NCI-H2196 (cell line): ENCODE measurements at regions not wholly inside any gene's neighbourhood (a gene's known extent, or its start where the extent isn't known, plus 50 kb on each side); places are given as distances from the start of the nearest gene placed in this dataset.

Experiments
- DNase-seq: peaks from one replicate; lab custom pipeline; 2025; ENCODE audit not compliant: unreplicated experiment; lab: John Stamatoyannopoulos, UW

DNA sequence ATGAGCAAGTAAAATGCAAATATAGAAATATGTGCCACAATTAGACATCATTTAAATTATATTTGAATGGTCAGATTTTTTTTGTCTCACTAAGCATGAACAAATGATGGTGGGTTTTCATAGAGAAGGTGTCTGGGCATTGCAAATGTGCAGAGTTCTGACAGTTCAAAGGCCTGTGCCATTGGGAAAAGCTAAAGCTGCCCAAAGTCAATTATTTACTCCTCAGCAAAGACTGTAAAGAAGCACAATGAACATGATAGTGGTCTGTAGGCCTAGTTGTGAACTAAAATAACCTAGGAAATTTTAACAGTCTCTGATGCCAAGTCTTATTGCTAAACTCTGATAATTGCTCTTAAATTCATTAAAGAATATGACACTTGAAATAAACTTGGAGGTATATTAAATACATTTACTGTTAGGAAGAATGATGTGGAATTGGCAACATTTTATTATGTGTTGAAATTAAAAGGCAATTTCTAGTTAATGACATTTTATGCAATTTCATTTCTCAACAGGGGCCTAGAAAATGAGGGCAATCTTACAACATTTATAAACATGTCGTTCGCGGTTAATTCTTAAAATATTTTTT lies 874.3 kb upstream of the ADAMTS5 start:
- DNase-seq = no peak

DNA sequence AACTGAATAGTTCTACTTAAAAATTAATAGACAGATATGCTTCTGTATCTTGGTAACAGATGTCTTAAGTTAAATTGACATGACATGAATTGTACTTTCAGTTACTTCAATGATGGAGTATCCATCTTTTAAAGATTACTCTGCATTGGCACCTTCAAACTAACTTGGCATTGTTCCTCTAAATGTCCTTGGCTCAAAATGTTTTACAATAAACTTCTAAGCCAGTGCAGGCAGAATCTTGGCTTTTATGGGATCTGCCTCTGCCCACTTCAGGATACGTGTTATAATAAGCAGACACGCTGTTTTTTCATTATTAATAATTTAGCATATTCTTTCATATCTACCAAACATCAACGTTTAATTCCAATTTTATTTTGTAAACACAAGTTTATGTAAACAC lies 873.4 kb upstream of the ADAMTS5 start:
- DNase-seq = no peak

- DNase-seq = no peak
These were observed 872.7 kb upstream of the ADAMTS5 start for GRCh38 chr21:27839512-27840115.

DNA sequence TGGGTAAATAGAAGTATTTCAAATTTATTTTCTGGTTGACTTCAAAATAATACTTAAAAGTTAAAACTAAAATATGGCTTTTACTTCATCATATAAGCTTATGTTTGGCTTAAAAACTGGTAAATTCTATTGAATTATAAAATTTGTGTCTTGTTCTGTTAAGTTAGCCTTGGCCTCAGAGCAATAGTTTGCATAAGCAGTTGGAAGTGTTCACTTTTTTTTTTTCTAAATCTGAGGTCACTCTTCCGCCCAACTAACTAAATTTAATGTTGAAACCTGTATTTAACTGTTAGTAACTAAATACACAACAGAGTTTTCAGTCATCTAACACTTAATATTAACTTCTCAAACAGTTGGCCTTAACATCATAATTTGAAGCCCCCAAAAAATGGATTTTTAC lies 871.7 kb upstream of the ADAMTS5 start:
- no peak for DNase-seq

GRCh38 chr21:27837936-27838335 lies 871.0 kb upstream of the ADAMTS5 start:
- DNase-seq = no peak

DNA sequence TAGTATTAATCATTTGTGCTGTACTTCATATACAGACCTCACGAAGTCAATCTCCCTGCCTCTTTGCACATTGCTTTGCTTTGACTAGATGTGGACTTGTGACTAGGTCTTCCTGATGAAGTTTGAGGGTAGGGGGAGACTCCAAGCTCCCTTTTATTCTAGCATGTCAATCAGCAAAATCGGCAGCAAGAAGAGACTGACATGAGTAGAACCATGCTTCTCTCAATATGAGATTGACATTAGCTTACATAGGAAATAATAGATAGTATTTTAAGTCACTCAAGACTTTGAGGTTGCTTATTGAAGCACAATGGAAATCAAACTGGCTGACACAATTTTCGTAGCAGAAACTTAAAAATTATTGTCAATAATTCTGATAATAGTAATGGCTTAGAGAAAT lies 866.4 kb upstream of the ADAMTS5 start:
- no peak for DNase-seq

DNA sequence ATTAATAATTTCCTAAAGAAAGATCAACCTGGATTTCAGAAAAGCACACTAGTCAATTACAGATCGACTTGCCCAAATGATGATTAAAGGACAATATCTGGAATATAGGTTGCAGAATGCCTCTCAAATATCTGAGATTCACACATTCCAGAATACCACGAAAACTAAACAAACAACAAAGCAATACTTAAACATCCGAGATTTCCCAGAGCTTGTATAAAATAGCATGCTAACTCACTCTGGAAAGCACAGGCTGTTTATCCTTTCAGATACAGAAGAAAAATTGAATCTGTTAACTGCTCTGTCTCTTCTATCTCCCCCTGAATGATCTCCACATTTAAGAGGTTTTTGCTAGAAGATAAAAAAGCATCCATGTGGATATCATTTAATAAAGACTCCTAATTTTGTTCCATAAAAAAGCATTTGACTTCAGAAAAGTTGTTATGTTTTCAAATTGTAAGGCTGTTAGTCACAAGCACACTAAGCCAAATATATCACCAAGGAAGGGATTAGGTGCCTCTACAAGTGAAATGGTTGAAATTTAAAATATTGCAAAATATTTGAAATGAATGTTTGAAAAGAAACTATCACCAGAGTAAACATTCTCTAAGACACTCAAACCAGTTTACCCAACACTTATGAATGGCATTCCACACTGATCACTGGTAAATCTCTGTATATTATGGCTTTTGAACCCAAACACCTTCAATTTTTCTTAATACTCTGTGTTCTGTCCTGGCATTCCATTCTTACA lies 865.1 kb upstream of the ADAMTS5 start:
- DNase-seq = no peak

GRCh38 chr21:27831177-27831576 lies 864.3 kb upstream of the ADAMTS5 start:
- no peak for DNase-seq

- no peak for DNase-seq
These were observed 861.1 kb upstream of the ADAMTS5 start for GRCh38 chr21:27827972-27828371.

- no peak for DNase-seq
These were observed 858.1 kb upstream of the ADAMTS5 start for GRCh38 chr21:27825035-27825434.

DNA sequence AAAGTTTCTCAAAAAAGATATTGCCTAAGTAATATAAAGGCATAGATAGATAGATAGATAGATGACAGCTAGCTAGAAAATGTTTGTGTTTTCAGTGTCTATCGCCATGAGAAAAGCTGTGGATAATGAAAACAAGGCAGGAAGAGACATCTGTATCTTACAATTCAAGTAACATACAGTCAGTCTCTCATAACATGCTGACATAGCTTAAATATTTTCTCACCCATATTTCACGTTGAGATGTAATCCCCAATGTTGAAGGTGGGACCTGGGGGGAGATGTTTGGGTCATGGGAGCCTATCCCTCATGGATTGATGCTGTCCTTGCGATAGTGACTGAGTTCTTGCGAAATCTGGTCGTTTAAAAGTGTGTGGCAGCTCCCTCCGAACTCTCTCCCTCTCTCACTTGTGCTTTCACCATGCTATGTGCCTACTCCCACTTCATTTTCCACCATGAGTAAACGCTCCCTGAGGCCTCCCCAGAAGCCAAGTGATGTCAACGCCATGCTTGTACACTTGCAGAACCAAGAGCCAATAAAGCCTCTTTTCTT lies 856.8 kb upstream of the ADAMTS5 start:
- no peak for DNase-seq

GRCh38 chr21:27820342-27820741 lies 853.5 kb upstream of the ADAMTS5 start:
- DNase-seq = no peak

DNA sequence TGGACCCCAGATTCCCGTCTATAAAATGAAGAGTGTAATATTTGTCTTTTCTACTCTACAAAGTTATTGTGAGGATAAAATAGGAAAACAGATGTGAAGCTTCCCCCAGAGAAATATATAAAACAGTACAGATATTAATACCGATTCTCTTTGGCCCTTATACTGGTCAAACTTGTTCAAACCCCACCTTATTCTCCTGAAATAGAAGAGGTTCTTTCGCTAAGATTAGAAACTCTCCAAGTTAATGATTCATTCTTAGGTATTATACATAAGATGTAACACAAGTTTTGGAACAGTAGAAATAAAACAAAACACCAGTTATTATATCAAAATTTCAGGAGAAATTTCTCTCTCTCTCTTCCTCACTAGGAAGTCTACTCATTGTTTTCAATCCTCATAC lies 852.4 kb upstream of the ADAMTS5 start:
- DNase-seq = no peak

- no peak for DNase-seq
These were observed 852.0 kb upstream of the ADAMTS5 start for GRCh38 chr21:27818847-27819246.

- DNase-seq = no peak
These were observed 851.2 kb upstream of the ADAMTS5 start for GRCh38 chr21:27817902-27818623.

- no peak for DNase-seq
These were observed 850.2 kb upstream of the ADAMTS5 start for GRCh38 chr21:27817074-27817473.

- no peak for DNase-seq
These were observed 849.4 kb upstream of the ADAMTS5 start for GRCh38 chr21:27816301-27816700.

DNA sequence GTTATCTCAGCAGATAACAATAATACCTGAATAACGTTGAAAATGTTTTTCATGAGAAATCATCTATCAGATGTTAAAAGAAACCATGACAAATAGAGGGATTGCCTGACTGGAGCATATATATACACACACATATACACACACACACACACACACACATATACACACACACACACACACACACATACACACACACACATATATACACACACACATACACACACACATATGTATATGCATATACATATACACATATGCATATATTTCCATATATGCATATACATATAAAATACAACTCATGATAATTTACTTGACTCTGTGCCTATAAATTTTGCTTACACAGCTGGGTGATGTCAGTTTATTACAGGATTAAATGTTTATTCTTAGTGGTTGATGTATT lies 847.3 kb upstream of the ADAMTS5 start:
- no peak for DNase-seq

- DNase-seq = no peak
These were observed 846.9 kb upstream of the ADAMTS5 start for GRCh38 chr21:27813750-27814149.

GRCh38 chr21:27813344-27813743 lies 846.5 kb upstream of the ADAMTS5 start:
- DNase-seq = no peak

- DNase-seq = no peak
These were observed 845.4 kb upstream of the ADAMTS5 start for GRCh38 chr21:27812279-27812678.

DNA sequence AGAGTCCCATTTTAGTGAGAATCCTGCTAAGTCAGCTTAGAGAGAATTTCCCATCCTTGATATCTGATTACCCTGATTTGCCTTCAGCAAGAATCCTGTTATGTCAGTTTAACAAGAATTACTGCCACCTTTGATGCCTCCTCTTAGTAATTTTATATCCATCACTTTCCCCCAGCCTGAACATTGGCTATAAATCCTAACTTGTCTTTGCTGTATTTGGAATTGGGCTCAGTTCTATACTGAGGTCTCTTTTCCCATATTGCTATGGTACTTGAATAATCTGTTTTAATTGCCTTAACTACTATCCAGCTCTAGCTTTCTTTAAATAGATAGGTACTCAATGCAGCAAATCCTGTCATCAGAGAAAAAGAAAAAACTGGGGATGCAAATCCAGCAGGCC lies 842.0 kb upstream of the ADAMTS5 start:
- no peak for DNase-seq
